ENCODE measurements at regions not wholly inside any gene's neighbourhood (a gene's known extent, or its start where the extent isn't known, plus 50 kb on each side); places are given as distances from the start of the nearest gene placed in this dataset.

- DNase-seq = no peak
- Mint-ChIP-seq H3K9me3 (peaks cover 4% of the 10 kb centered on the region), H3K27ac (no peak overlapping the region), H3K4me1 (no peaks in the 10 kb centered on the region), H3K36me3 (ENCODE audit: low read depth) (no peaks in the 10 kb centered on the region), H3K27me3 (no peaks in the 10 kb centered on the region), H3K4me3 (no peak overlapping the region)
- ATAC-seq = no peak
These were observed 1536.2 kb downstream of the EFNA5 start for GRCh38 chr5:106134549-106134948.

- H3K36me3 Mint-ChIP-seq (ENCODE audit: low read depth) = no peaks in the 10 kb centered on the region
- no peak for DNase-seq
These were observed 1542.8 kb downstream of the EFNA5 start for GRCh38 chr5:106127985-106128384.

DNA sequence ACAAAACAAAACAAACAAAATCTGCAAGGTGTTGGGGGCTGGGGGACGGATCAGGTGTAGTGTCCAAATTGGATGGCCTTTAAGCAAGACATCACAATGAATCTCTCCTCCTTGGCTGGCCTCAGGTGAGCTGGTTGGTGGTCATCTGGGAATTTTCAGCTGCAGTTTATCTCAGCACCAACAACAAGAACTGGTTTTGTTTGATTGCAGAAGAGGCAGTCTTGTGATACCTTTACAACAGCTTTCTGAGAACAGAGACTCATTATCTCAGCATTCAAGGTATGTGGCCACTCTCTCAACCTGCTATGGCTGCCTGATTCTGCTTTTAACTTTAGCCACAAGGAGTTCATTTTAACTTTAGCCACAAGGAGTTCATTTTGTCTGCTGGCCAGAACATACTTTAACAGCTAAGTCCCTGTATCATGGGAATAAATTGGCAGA lies 1543.4 kb downstream of the EFNA5 start:
- Mint-ChIP-seq H3K4me3 (no peak overlapping the region), H3K4me1 (no peaks in the 10 kb centered on the region), H3K27me3 (no peaks in the 10 kb centered on the region), H3K27ac (no peak overlapping the region), H3K36me3 (ENCODE audit: low read depth) (no peaks in the 10 kb centered on the region), H3K9me3 (no peaks in the 10 kb centered on the region)
- ATAC-seq = no peak
- no peak for DNase-seq

More at GRCh38 chr5:106127985-106128384, 1542.8 kb downstream of the EFNA5 start:
- no peaks in the 10 kb centered on the region for H3K27me3 Mint-ChIP-seq
- H3K4me1 Mint-ChIP-seq = no peaks in the 10 kb centered on the region
- ATAC-seq = no peak
- H3K9me3 Mint-ChIP-seq = no peaks in the 10 kb centered on the region
- no peak overlapping the region for H3K4me3 Mint-ChIP-seq
- H3K27ac Mint-ChIP-seq = no peak overlapping the region

- Mint-ChIP-seq H3K27ac (no peak overlapping the region), H3K36me3 (ENCODE audit: low read depth) (no peaks in the 10 kb centered on the region), H3K4me1 (no peaks in the 10 kb centered on the region), H3K27me3 (no peaks in the 10 kb centered on the region), H3K9me3 (peaks cover 12% of the 10 kb centered on the region), H3K4me3 (no peak overlapping the region)
- DNase-seq (peak; percentile 17), ATAC-seq (no peak)
These were observed 1548.6 kb downstream of the EFNA5 start for GRCh38 chr5:106121972-106122605.

- Mint-ChIP-seq H3K27ac (no peak overlapping the region), H3K9me3 (peaks cover 21% of the 10 kb centered on the region), H3K36me3 (ENCODE audit: low read depth) (no peaks in the 10 kb centered on the region), H3K4me3 (no peak overlapping the region), H3K4me1 (no peaks in the 10 kb centered on the region), H3K27me3 (no peaks in the 10 kb centered on the region)
- no peak for ATAC-seq
- no peak for DNase-seq
These were observed 1554.1 kb downstream of the EFNA5 start for GRCh38 chr5:106116682-106117081.

DNA sequence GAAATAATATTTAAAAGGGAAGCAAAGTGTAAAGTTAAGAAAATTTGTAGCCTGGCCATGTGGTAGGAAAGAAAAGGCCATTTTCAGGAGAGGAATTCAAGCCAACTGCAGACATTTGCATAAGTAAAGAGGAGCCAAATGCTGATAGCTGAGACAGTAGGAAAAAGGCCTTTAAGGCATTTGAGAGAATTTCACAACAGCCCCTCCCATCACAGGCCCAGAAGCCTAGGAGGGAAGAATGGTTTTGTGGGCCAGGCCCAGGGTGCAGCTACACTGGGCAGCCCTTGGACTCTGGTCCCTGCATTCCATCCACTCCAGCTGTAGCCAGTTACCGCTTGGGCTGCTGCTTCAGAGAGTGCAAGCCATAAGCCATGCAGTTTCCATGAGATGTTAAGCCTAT lies 1556.8 kb downstream of the EFNA5 start:
- no peak for ATAC-seq
- H3K36me3 Mint-ChIP-seq (ENCODE audit: low read depth) = no peaks in the 10 kb centered on the region
- no peak overlapping the region for H3K27ac Mint-ChIP-seq
- no peaks in the 10 kb centered on the region for H3K4me1 Mint-ChIP-seq
- no peak overlapping the region for H3K4me3 Mint-ChIP-seq
- H3K9me3 Mint-ChIP-seq = peaks cover 19% of the 10 kb centered on the region
- no peaks in the 10 kb centered on the region for H3K27me3 Mint-ChIP-seq
- no peak for DNase-seq

DNA sequence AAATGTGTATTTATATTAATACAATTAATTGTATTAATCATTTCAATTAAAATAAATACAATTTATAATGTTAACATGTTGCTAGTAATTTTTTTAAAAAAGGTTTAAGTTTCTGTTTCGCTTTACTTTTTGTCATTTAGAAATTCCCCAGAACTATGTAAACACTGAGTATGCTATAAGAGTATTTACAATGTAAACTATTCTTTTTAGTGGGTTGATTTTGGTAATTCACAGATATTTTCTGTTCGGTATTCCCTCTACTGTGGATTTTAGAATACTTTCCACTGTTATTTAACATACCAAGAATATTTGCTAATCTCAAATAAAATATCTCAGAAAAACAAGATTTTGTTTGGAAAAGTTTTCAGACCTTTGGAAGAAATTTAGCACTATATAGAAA lies 1564.4 kb downstream of the EFNA5 start:
- ATAC-seq (no peak), DNase-seq (no peak)
- Mint-ChIP-seq H3K9me3 (peaks cover 4% of the 10 kb centered on the region), H3K27ac (no peak overlapping the region), H3K4me1 (no peaks in the 10 kb centered on the region), H3K36me3 (ENCODE audit: low read depth) (no peaks in the 10 kb centered on the region), H3K27me3 (no peaks in the 10 kb centered on the region), H3K4me3 (no peak overlapping the region)

DNA sequence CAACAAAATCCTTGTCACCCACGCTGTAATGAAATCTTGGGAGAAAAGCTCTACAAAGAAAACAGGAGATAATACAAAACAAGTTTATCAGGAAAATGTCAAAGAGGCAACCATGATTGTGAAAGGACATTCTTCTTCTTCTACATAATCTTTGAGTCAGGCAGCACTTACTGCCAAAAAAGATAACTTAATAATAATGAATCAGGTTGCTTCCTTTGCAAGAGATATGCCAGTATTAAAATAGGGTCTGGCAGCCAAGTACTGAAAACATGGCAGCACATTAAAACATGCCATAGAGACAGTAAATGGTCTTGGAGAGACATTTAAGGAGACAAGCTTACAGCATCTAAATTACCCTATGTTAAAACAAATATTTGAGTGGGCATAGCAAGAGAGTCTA lies 1573.4 kb downstream of the EFNA5 start:
- DNase-seq (no peak), ATAC-seq (no peak)
- H3K4me1 Mint-ChIP-seq = no peaks in the 10 kb centered on the region
- no peak overlapping the region for H3K4me3 Mint-ChIP-seq
- H3K27me3 Mint-ChIP-seq = no peaks in the 10 kb centered on the region
- no peak overlapping the region for H3K27ac Mint-ChIP-seq
- H3K36me3 Mint-ChIP-seq (ENCODE audit: low read depth) = no peaks in the 10 kb centered on the region
- peaks cover 4% of the 10 kb centered on the region for H3K9me3 Mint-ChIP-seq

DNA sequence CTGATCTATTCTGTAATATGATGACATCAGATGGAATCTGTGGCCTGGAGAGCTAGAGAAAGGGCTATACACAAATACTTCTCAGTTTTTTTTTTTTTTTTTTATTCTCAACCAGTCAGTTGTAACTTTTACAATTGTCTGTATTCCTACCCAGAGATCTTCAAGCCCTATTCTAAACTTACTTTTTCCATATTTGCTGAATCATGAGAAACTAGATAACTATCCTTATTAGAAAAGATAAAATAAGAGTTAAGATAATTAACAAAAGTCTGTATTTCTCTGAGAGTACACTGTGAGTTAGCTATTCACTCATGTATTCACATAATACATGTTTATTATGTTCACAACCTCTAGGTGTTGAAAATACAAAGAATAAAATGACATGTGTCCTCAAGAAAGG lies 1575.9 kb downstream of the EFNA5 start:
- DNase-seq (no peak), ATAC-seq (no peak)
- Mint-ChIP-seq H3K4me3 (no peak overlapping the region), H3K27me3 (no peaks in the 10 kb centered on the region), H3K9me3 (peaks cover 4% of the 10 kb centered on the region), H3K4me1 (no peaks in the 10 kb centered on the region), H3K27ac (no peak overlapping the region), H3K36me3 (ENCODE audit: low read depth) (no peaks in the 10 kb centered on the region)

DNA sequence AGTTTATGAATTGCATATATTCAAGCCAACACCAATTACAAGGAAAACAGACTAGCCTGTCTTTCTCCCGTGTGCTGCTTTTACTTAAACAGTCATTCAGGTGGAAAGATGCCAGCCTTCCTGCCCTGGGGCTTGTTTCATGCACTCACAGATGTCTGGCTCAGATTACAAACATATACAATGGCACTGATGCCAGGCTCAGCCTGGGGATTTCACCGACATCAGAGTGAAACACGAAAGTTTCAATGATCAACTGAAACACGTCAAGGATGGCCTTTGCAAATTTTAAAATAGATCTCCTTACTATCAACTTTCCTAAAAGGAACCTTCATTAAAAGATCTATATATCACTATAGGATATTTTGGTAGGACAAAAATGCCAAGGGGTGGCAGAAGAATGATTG lies 1576.5 kb downstream of the EFNA5 start:
- ATAC-seq (no peak), DNase-seq (no peak)
- peaks cover 4% of the 10 kb centered on the region for H3K9me3 Mint-ChIP-seq
- H3K4me1 Mint-ChIP-seq = no peaks in the 10 kb centered on the region
- no peak overlapping the region for H3K27ac Mint-ChIP-seq
- no peak overlapping the region for H3K4me3 Mint-ChIP-seq
- H3K36me3 Mint-ChIP-seq (ENCODE audit: low read depth) = no peaks in the 10 kb centered on the region
- no peaks in the 10 kb centered on the region for H3K27me3 Mint-ChIP-seq

- H3K9me3 Mint-ChIP-seq = peaks cover under 1% of the 10 kb centered on the region
- ATAC-seq = no peak
- DNase-seq = no peak
- H3K27ac Mint-ChIP-seq = no peak overlapping the region
- H3K4me3 Mint-ChIP-seq = no peak overlapping the region
- no peaks in the 10 kb centered on the region for H3K36me3 Mint-ChIP-seq (ENCODE audit: low read depth)
- no peaks in the 10 kb centered on the region for H3K4me1 Mint-ChIP-seq
- H3K27me3 Mint-ChIP-seq = no peaks in the 10 kb centered on the region
These were observed 1577.6 kb downstream of the EFNA5 start for GRCh38 chr5:106093134-106093533.

- Mint-ChIP-seq H3K27ac (no peak overlapping the region), H3K9me3 (no peaks in the 10 kb centered on the region), H3K36me3 (ENCODE audit: low read depth) (no peaks in the 10 kb centered on the region), H3K4me1 (no peaks in the 10 kb centered on the region), H3K27me3 (no peaks in the 10 kb centered on the region), H3K4me3 (no peak overlapping the region)
- DNase-seq (no peak), ATAC-seq (no peak)
These were observed 1578.3 kb downstream of the EFNA5 start for GRCh38 chr5:106092455-106092854.

GRCh38 chr5:106089073-106089472 lies 1581.7 kb downstream of the EFNA5 start:
- Mint-ChIP-seq H3K27me3 (no peaks in the 10 kb centered on the region), H3K4me3 (no peak overlapping the region), H3K36me3 (ENCODE audit: low read depth) (no peaks in the 10 kb centered on the region), H3K4me1 (no peaks in the 10 kb centered on the region), H3K9me3 (no peaks in the 10 kb centered on the region), H3K27ac (no peak overlapping the region)
- DNase-seq (no peak), ATAC-seq (no peak)

GRCh38 chr5:106088462-106088861 lies 1582.3 kb downstream of the EFNA5 start:
- H3K9me3 Mint-ChIP-seq = no peaks in the 10 kb centered on the region
- no peak overlapping the region for H3K27ac Mint-ChIP-seq
- no peaks in the 10 kb centered on the region for H3K27me3 Mint-ChIP-seq
- ATAC-seq = no peak
- H3K4me3 Mint-ChIP-seq = no peak overlapping the region
- no peaks in the 10 kb centered on the region for H3K36me3 Mint-ChIP-seq (ENCODE audit: low read depth)
- H3K4me1 Mint-ChIP-seq = no peaks in the 10 kb centered on the region
- no peak for DNase-seq

DNA sequence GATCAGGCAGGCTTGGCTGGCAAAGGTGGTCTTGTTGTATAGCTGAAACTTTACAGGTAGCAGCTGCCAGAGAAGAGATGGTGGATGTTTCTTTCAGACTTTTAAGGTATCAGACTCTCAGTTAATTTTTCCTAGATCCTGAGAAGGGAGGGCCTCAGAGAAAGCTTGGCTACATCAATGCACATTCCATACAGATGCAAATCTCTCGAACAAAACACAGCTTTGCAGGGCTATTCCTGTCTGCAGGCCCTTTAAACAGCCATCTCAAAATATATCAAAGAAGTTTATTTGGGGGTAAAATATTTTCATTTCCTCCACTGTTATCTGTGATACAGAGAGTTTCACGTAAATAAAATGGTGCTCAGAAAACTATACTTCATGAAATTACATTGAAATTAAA lies 1584.4 kb downstream of the EFNA5 start:
- ATAC-seq = no peak
- H3K9me3 Mint-ChIP-seq = no peaks in the 10 kb centered on the region
- H3K27ac Mint-ChIP-seq = no peak overlapping the region
- H3K4me1 Mint-ChIP-seq = no peaks in the 10 kb centered on the region
- no peak for DNase-seq
- no peaks in the 10 kb centered on the region for H3K27me3 Mint-ChIP-seq
- no peak overlapping the region for H3K4me3 Mint-ChIP-seq
- no peaks in the 10 kb centered on the region for H3K36me3 Mint-ChIP-seq (ENCODE audit: low read depth)

DNA sequence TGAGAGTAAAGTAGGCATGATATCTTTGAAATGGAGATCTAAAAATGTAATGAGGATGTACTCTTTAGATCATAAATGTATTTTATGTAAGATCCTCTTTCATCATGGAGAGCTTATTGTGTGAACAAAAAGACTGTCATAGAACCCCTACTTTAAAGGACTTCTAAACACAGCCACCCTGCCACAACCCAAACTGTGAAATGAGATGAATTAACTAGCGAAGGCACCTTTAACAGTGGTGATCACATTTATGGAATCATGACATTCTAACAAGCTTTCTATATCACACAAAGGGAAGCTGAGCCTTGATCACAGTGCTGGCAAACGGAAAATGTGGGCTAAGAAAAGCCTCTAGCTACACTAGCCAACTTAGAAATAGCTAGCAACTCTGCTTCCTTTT lies 1585.2 kb downstream of the EFNA5 start:
- ATAC-seq = no peak
- Mint-ChIP-seq H3K36me3 (ENCODE audit: low read depth) (no peaks in the 10 kb centered on the region), H3K4me3 (no peak overlapping the region), H3K9me3 (no peaks in the 10 kb centered on the region), H3K27ac (no peak overlapping the region), H3K4me1 (no peaks in the 10 kb centered on the region), H3K27me3 (no peaks in the 10 kb centered on the region)
- DNase-seq = no peak

All from activated naive CD8-positive, alpha-beta T cell treated with anti-CD3 and anti-CD28 coated beads, Interleukin-2, amount 50 U/mL, for 24 hours (primary cell).